ENCODE measurements at regions not wholly inside any gene's neighbourhood (a gene's known extent, or its start where the extent isn't known, plus 50 kb on each side); places are given as distances from the start of the nearest gene placed in this dataset.

- POLR2A ChIA-PET: no interaction called here
- CTCF ChIA-PET: interaction anchor here (0.8 kb wide), 1 partner anchor 664 kb away, joined by 4 read pairs; no protein-coding TSS in a partner anchor
- no peak for TF ChIP-seq FOXJ3 (CRISPR knock-in tag; IDR thresholded peaks at IDR 0.05; ENCODE audit: borderline replicate concordance)
- TF ChIP-seq GABPB1 (CRISPR knock-in tag; IDR thresholded peaks at IDR 0.05): no peak
- TF ChIP-seq MXD4 (CRISPR knock-in tag; IDR thresholded peaks at IDR 0.05; ENCODE audit: borderline replicate concordance): no peak
- no peak for TF ChIP-seq HMGXB4 (CRISPR knock-in tag; IDR thresholded peaks at IDR 0.05)
- TF ChIP-seq AR (CRISPR knock-in tag; IDR thresholded peaks at IDR 0.05): no peak
- TF ChIP-seq ATF3 (CRISPR knock-in tag; conservative IDR thresholded peaks at IDR 0.05): no peak
- no peak for TF ChIP-seq ZNF396 (CRISPR knock-in tag; IDR thresholded peaks at IDR 0.05; ENCODE audit: borderline replicate concordance)
- no peak for TF ChIP-seq ATF2 (CRISPR knock-in tag; IDR thresholded peaks at IDR 0.05; ENCODE audit: borderline replicate concordance, low read depth)
- TF ChIP-seq, protein P1, sequence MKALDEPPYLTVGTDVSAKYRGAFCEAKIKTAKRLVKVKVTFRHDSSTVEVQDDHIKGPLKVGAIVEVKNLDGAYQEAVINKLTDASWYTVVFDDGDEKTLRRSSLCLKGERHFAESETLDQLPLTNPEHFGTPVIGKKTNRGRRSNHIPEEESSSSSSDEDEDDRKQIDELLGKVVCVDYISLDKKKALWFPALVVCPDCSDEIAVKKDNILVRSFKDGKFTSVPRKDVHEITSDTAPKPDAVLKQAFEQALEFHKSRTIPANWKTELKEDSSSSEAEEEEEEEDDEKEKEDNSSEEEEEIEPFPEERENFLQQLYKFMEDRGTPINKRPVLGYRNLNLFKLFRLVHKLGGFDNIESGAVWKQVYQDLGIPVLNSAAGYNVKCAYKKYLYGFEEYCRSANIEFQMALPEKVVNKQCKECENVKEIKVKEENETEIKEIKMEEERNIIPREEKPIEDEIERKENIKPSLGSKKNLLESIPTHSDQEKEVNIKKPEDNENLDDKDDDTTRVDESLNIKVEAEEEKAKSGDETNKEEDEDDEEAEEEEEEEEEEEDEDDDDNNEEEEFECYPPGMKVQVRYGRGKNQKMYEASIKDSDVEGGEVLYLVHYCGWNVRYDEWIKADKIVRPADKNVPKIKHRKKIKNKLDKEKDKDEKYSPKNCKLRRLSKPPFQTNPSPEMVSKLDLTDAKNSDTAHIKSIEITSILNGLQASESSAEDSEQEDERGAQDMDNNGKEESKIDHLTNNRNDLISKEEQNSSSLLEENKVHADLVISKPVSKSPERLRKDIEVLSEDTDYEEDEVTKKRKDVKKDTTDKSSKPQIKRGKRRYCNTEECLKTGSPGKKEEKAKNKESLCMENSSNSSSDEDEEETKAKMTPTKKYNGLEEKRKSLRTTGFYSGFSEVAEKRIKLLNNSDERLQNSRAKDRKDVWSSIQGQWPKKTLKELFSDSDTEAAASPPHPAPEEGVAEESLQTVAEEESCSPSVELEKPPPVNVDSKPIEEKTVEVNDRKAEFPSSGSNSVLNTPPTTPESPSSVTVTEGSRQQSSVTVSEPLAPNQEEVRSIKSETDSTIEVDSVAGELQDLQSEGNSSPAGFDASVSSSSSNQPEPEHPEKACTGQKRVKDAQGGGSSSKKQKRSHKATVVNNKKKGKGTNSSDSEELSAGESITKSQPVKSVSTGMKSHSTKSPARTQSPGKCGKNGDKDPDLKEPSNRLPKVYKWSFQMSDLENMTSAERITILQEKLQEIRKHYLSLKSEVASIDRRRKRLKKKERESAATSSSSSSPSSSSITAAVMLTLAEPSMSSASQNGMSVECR (CRISPR knock-in tag; IDR thresholded peaks at IDR 0.05; ENCODE audit: borderline replicate concordance): no peak
- no peak for TF ChIP-seq ZNF671 (CRISPR knock-in tag; IDR thresholded peaks at IDR 0.05)
- no peak for TF ChIP-seq TEAD4 (CRISPR knock-in tag; IDR thresholded peaks at IDR 0.05)
- TF ChIP-seq FOXK1 (CRISPR knock-in tag; IDR thresholded peaks at IDR 0.05): no peak
- no peak for TF ChIP-seq TEAD1 (CRISPR knock-in tag; IDR thresholded peaks at IDR 0.05)
- TF ChIP-seq ZNF512 (CRISPR knock-in tag; IDR thresholded peaks at IDR 0.05; ENCODE audit: borderline replicate concordance): no peak
- TF ChIP-seq, protein P2, sequence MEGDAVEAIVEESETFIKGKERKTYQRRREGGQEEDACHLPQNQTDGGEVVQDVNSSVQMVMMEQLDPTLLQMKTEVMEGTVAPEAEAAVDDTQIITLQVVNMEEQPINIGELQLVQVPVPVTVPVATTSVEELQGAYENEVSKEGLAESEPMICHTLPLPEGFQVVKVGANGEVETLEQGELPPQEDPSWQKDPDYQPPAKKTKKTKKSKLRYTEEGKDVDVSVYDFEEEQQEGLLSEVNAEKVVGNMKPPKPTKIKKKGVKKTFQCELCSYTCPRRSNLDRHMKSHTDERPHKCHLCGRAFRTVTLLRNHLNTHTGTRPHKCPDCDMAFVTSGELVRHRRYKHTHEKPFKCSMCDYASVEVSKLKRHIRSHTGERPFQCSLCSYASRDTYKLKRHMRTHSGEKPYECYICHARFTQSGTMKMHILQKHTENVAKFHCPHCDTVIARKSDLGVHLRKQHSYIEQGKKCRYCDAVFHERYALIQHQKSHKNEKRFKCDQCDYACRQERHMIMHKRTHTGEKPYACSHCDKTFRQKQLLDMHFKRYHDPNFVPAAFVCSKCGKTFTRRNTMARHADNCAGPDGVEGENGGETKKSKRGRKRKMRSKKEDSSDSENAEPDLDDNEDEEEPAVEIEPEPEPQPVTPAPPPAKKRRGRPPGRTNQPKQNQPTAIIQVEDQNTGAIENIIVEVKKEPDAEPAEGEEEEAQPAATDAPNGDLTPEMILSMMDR (IDR thresholded peaks at IDR 0.05): no peak
- TF ChIP-seq, protein P3, sequence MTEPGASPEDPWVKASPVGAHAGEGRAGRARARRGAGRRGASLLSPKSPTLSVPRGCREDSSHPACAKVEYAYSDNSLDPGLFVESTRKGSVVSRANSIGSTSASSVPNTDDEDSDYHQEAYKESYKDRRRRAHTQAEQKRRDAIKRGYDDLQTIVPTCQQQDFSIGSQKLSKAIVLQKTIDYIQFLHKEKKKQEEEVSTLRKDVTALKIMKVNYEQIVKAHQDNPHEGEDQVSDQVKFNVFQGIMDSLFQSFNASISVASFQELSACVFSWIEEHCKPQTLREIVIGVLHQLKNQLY (CRISPR knock-in tag; IDR thresholded peaks at IDR 0.05): no peak
- no peak for TF ChIP-seq MAX (CRISPR knock-in tag; IDR thresholded peaks at IDR 0.05)
- no peaks in the 10 kb centered on the region; the same call in 1 of the 2 replicates for H3K27me3 Mint-ChIP-seq (ENCODE audit: low read depth)
- H3K27ac Mint-ChIP-seq: no peak overlapping the region
- H3K4me1 Mint-ChIP-seq: 0 out of 2 replicates have a peak, but pooled peaks cover 4% of the 10 kb centered on the region
- DNase-seq (ENCODE audit: low spot score) (no peak), ATAC-seq (no peak)
- no peaks in the 10 kb centered on the region for H3K36me3 Mint-ChIP-seq
- H3K4me3 Mint-ChIP-seq: no peak overlapping the region
- peaks cover 11% of the 10 kb centered on the region; the same call in 1 of the 2 replicates for H3K9me3 Mint-ChIP-seq
Measured at GRCh38 chr2:65586516-65586915, 154.1 kb upstream of the SPRED2 start.

Data from WTC11 (cell line).